NCI-H1694 treated with DMSO at 0.1 percent for 48 hours (cell line): ENCODE measurements at regions not wholly inside any gene's neighbourhood (a gene's known extent, or its start where the extent isn't known, plus 50 kb on each side); places are given as distances from the start of the nearest gene placed in this dataset.
A peak's percentile ranks its signal among the peaks of the same experiment; 100 is the strongest.

ENCODE experiments used
- DNase-seq: peaks from one replicate; lab custom pipeline; 2025; lab: John Stamatoyannopoulos, UW

GRCh38 chr2:155308367-155309009, 610.0 kb downstream of the KCNJ3 start:
- DNase-seq: no peak

GRCh38 chr2:155301221-155301620, 602.7 kb downstream of the KCNJ3 start:
- no peak for DNase-seq

GRCh38 chr2:155298001-155298400, 599.5 kb downstream of the KCNJ3 start:
- no peak for DNase-seq

GRCh38 chr2:155294358-155294757, 595.9 kb downstream of the KCNJ3 start:
- DNase-seq: no peak

- DNase-seq: no peak
Observed at GRCh38 chr2:155281907-155282306, 583.4 kb downstream of the KCNJ3 start.

- no peak for DNase-seq
Observed at GRCh38 chr2:155273323-155273722, 574.8 kb downstream of the KCNJ3 start.

- DNase-seq: no peak
Observed at GRCh38 chr2:155266583-155266982, 568.1 kb downstream of the KCNJ3 start.

GRCh38 chr2:155266109-155266508, 567.6 kb downstream of the KCNJ3 start:
- DNase-seq: no peak

- no peak for DNase-seq
Observed at GRCh38 chr2:155256803-155257202, 558.3 kb downstream of the KCNJ3 start.

GRCh38 chr2:155250800-155251199, 552.3 kb downstream of the KCNJ3 start:
- peak; percentile 40 for DNase-seq

- DNase-seq: no peak
Observed at GRCh38 chr2:155240176-155240575, 541.7 kb downstream of the KCNJ3 start.

GRCh38 chr2:155235710-155236109, 537.2 kb downstream of the KCNJ3 start:
- no peak for DNase-seq

- DNase-seq: peak; percentile 71
Observed at GRCh38 chr2:155223781-155224406, 525.4 kb downstream of the KCNJ3 start.

- no peak for DNase-seq
Observed at GRCh38 chr2:155218945-155219344, 520.5 kb downstream of the KCNJ3 start.

GRCh38 chr2:155218292-155218924, 519.9 kb downstream of the KCNJ3 start:
- DNase-seq: no peak

GRCh38 chr2:155215037-155215707, 516.7 kb downstream of the KCNJ3 start:
- no peak for DNase-seq

- no peak for DNase-seq
Observed at GRCh38 chr2:155209696-155210450, 511.4 kb downstream of the KCNJ3 start.

- no peak for DNase-seq
Observed at GRCh38 chr2:155203178-155203577, 504.7 kb downstream of the KCNJ3 start.

GRCh38 chr2:155200753-155201152, 502.3 kb downstream of the KCNJ3 start:
- no peak for DNase-seq

- no peak for DNase-seq
Observed at GRCh38 chr2:155190342-155190741, 491.8 kb downstream of the KCNJ3 start.

GRCh38 chr2:155178921-155179320, 480.4 kb downstream of the KCNJ3 start:
- no peak for DNase-seq

- DNase-seq: no peak
Observed at GRCh38 chr2:155176345-155176744, 477.9 kb downstream of the KCNJ3 start.
